Neuron (in vitro differentiated cells): ENCODE measurements at regions not wholly inside any gene's neighbourhood (a gene's known extent, or its start where the extent isn't known, plus 50 kb on each side); places are given as distances from the start of the nearest gene placed in this dataset.
"Not testable (repeated sequence)": the region's sequence is repeated elsewhere in the genome, so short reads cannot be mapped to it uniquely, and the experiment has no call there.

Experiments
- H2AFZ ChIP-seq: one replicate; pipeline ENCODE4 v1.6.1; 2013; ENCODE audit warnings: low read depth, mild to moderate bottlenecking, inconsistent platforms, low read length, moderate library complexity
- H3K27me3 ChIP-seq: one replicate; pipeline ENCODE4 v1.6.1; 2013; ENCODE audit warnings: low read length; ENCODE audit not compliant: insufficient read depth
- H3K36me3 ChIP-seq: one replicate; pipeline ENCODE4 v1.6.1; 2013; ENCODE audit warnings: low read length; ENCODE audit not compliant: insufficient read depth
- H3K4me1 ChIP-seq: one replicate; pipeline ENCODE4 v1.6.1; 2013; ENCODE audit warnings: low read length; ENCODE audit not compliant: insufficient read depth
- H3K4me3 ChIP-seq: 2 replicates; pipeline ENCODE4 v1.5.1; 2013; ENCODE audit warnings: mild to moderate bottlenecking, low read length, moderate library complexity
- H3K9me3 ChIP-seq: one replicate; pipeline ENCODE4 v1.6.1; 2013; ENCODE audit warnings: low read length

DNA sequence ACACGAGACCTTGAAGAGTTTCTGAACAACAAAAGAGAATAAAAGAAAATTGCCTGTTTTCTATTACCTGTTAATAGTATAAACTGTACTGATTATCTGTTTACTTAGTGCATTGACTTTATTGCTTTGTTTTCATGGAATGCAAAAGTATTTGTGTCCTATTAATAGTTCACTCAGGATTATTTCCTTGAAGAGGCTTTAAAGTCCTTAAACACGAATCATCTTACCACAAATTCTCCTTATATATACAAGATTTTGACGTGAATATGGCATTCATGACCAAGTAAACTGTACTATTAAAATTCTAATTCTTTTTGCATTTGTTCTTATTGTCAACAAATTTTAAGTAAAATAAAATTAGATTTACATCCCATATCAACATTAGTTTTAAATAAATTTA is 513.0 kb downstream of the NTRK3 start:
- no peaks in the 10 kb centered on the region for H3K9me3 ChIP-seq
- no peak overlapping the region for H3K4me3 ChIP-seq
- H3K36me3 ChIP-seq = no peaks in the 10 kb centered on the region
- no peaks in the 10 kb centered on the region for H3K4me1 ChIP-seq
- no peaks in the 10 kb centered on the region for H3K27me3 ChIP-seq
- no peak overlapping the region for H2AFZ ChIP-seq

DNA sequence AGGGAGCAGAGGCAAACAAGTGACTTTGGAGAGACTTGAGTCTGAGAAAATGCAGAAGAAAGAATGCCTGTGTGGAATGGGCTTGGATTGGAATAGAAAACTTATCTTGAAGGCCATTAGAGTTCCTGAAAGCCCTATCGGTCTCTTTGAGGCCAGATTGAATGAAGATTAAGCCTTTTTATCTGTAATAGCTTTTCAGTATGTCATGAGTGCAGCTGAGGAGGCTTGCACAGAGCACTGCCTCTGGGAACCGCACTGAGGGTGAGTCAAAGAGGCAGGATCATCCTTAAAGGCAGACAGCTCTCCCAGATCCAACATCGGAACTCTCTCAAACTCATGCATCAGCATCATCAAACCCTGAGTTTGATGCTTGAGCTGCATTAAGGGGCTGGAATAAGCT is 515.2 kb downstream of the NTRK3 start:
- no peaks in the 10 kb centered on the region for H3K9me3 ChIP-seq
- no peaks in the 10 kb centered on the region for H3K36me3 ChIP-seq
- H3K4me1 ChIP-seq = peaks cover 5% of the 10 kb centered on the region
- H3K27me3 ChIP-seq = no peaks in the 10 kb centered on the region
- no peak overlapping the region for H2AFZ ChIP-seq
- no peak overlapping the region for H3K4me3 ChIP-seq

DNA sequence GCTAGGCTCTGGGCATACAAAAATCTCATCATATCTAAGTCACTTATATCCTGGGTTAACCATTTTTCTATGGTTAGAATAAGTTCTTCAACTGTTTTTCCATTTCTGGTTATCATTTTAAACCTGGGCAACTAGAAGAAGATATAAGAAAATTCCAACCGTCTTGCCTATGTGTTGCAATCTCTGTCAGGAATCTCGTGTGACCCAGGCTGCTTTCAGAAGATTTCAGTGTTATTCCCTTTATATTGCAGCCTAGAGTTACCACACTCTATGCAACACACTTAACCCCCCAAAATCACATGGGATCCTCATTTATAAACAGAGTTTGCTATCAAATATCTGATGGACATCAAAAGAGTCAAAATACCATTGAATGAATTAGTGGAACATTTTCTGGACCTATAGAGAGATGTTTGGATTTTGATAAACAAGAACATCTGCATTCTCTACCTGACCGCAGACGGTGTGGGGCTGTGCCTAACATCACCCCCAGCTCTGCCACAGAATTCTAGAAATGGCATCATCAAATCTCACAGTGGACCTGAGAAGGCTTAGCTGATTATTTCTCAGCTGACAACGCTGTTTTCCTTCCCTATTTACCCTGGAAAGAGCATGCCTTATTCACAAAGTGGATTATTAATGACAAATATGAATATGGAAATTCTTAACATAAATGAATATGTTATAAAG is 515.7 kb downstream of the NTRK3 start:
- Histone ChIP-seq H2AFZ (no peak overlapping the region), H3K4me1 (peaks cover 8% of the 10 kb centered on the region), H3K27me3 (no peaks in the 10 kb centered on the region), H3K9me3 (no peaks in the 10 kb centered on the region), H3K36me3 (no peaks in the 10 kb centered on the region), H3K4me3 (no peak overlapping the region)

DNA sequence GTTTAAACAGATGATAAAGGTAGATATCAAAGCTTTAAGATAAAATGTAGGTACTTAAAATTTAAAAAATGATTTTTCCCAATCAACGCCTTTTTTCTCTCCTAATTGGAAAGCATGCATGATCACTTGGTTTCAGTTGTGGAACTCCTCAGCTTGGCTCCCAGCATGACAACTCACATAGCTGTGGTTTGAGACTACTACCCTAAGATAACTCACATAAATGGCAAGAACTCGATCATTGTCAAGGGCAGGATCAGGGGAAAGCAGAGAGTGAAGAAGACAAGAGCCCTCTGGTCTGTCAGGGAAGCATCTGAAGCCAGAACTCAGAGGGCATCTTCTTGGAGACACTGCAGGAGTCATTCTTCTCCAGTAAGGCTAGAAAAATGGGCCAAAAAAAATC is 516.7 kb downstream of the NTRK3 start:
- Histone ChIP-seq H3K9me3 (no peaks in the 10 kb centered on the region), H3K27me3 (no peaks in the 10 kb centered on the region), H3K4me3 (no peak overlapping the region)

DNA sequence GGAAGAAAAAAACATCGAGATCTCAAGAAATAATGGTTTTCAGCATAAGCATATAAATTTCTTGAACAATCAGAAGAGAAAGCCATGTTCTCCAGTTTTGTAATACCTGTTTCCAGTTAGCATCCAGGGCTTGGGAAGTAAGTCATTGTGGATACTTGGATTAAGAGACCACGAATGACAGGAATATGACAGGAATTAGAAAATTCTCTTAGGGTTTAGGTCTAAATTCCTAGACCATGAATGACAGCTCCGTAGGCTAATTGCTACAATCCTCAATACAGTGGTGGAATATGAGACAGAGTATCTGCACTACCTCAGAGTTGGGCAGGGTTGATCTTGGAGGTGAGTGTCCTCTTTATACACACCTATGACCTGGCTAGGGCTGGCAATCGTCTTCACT is 517.5 kb downstream of the NTRK3 start:
- peaks cover 8% of the 10 kb centered on the region for H3K4me1 ChIP-seq
- no peaks in the 10 kb centered on the region for H3K27me3 ChIP-seq
- no peaks in the 10 kb centered on the region for H3K9me3 ChIP-seq
- no peaks in the 10 kb centered on the region for H3K36me3 ChIP-seq
- H3K4me3 ChIP-seq = no peak overlapping the region
- H2AFZ ChIP-seq = no peak overlapping the region

More for the DNA sequence above, 516.7 kb downstream of the NTRK3 start:
- Histone ChIP-seq H3K36me3 (no peaks in the 10 kb centered on the region), H2AFZ (no peak overlapping the region), H3K4me1 (peaks cover 8% of the 10 kb centered on the region)

DNA sequence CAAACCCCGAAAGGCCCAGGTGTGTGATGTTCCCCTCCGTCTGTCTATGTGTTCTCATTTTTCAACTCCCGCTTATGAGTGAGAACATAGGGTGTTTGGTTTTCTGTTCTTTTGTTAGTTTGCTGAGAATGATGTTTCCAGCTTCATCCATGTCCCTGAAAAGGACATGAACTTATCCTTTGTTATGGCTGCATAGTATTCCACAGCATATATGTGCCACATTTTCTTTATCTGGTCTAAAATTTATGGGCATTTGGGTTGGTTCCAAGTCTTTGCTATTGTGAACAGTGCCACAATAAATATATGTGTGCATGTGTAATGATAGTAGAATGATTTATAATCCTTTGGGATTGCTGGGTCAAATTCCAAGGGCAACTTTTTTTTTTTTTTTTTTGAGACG is 519.1 kb downstream of the NTRK3 start:
- H3K27me3 ChIP-seq, H3K36me3 ChIP-seq, H3K4me3 ChIP-seq, H2AFZ ChIP-seq, H3K9me3 ChIP-seq: not testable (repeated sequence)
- peaks cover 20% of the 10 kb centered on the region for H3K4me1 ChIP-seq

DNA sequence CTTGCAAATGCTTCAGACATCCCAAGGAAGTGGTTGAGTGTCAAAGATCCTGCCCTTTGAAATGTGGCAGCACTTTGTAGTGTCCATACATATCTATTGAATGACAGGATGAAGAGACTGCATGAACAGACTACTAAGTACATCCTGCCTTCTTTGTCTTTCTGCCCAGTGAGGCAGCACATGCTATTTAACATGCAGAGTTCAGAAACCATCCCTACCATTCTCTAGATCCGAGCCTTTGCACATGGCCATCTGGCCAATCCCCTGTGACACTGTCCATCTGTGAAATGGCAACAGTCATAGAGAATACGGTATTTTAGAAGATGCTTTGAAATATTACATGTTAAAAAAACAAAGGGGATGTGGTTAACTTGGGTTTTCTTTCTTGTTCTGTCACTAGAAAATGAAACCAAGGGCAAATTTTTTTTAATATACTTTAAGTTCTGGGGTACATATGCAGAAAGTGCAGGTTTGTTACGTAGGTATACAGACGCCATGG is 519.6 kb downstream of the NTRK3 start:
- H3K9me3 ChIP-seq = no peaks in the 10 kb centered on the region
- H3K4me3 ChIP-seq = no peak overlapping the region
- H2AFZ ChIP-seq = no peak overlapping the region
- H3K27me3 ChIP-seq = no peaks in the 10 kb centered on the region
- no peaks in the 10 kb centered on the region for H3K36me3 ChIP-seq
- H3K4me1 ChIP-seq = peaks cover 20% of the 10 kb centered on the region

DNA sequence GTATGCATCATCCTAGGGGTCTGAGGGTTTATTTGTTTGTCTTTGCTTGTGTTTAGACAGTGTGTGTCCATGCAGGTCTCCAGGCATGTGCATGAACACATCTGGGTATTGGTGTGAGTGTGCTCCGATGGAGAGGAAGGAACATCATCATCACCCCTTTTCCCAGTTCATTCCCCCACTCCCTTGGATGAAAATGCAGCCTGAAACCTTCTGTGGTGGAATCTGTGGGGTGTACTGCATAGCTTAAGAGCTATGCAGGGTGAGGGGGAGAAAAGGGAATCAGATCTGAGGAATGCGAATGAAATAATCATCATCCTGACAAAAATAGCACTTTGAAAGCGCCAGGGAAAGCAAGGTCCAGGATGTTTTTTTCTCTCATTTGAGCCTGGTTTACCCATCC is 520.1 kb downstream of the NTRK3 start:
- no peak overlapping the region for H2AFZ ChIP-seq
- no peaks in the 10 kb centered on the region for H3K27me3 ChIP-seq
- no peaks in the 10 kb centered on the region for H3K36me3 ChIP-seq

DNA sequence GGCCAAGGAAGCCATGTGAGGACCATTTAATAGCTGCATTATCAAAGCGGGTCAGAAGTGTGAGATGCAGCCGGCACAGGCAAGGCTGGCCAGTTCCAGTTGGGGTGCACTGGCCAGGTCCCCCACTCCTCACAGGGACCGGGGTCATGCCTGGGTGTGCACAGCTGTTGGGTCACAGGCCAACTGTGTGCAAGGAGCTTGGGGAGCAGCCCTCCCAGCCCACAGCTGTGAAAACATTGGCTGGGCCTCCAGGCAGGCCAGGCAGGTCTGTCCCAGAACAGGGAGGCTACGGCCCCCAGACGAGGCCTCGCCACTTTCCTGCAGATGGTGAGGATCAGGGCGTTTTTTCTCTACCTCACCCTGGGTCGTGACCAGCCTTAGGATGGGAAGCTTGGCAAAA is 521.0 kb downstream of the NTRK3 start:
- Histone ChIP-seq H3K4me1 (peaks cover 20% of the 10 kb centered on the region), H3K9me3 (no peaks in the 10 kb centered on the region), H3K4me3 (no peak overlapping the region), H2AFZ (no peak overlapping the region), H3K27me3 (no peaks in the 10 kb centered on the region), H3K36me3 (no peaks in the 10 kb centered on the region)

More for the DNA sequence above, 520.1 kb downstream of the NTRK3 start:
- no peak overlapping the region for H3K4me3 ChIP-seq
- H3K9me3 ChIP-seq = no peaks in the 10 kb centered on the region
- peaks cover 20% of the 10 kb centered on the region for H3K4me1 ChIP-seq

DNA sequence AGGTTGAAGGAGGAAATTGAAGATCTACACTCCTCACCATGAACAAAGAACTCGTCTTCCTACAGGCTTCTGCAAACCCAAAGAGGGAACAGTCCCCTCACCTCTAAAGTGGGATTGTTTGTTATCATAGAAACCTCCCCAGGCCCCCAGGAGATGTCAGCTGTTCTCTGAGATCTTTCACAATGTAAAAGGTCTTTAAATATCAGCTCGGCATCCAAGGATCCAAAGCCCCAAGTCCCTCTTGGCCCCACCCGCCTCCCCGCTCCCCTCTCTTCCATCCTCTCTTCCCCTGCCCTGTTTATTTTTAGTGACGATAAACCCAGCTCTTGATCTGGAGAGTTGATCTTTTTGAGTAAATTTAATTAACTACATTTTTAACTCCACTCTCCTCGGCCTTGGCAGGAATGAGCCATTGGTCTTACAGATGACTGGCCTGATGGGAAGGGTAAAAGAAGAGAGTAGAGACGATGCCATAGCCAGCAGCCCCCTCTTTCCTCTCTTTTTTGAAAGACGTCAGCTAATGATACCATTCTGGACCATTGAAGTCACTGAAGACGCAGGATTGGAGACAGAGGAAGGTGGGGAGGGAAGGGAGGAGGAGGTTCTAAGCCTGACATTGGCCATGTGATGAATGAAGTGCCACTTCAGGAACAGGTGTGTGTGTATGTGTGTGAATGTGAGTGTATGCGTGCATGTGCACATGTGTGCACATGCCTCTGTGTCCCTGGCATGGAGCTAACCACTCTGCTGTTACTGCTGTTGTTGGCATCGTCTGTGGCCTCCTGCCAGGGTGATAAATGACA is 521.8 kb downstream of the NTRK3 start:
- H3K9me3 ChIP-seq = no peaks in the 10 kb centered on the region
- H3K27me3 ChIP-seq = no peaks in the 10 kb centered on the region
- no peak overlapping the region for H3K4me3 ChIP-seq
- no peaks in the 10 kb centered on the region for H3K36me3 ChIP-seq
- H3K4me1 ChIP-seq = peaks cover 20% of the 10 kb centered on the region
- no peak overlapping the region for H2AFZ ChIP-seq

DNA sequence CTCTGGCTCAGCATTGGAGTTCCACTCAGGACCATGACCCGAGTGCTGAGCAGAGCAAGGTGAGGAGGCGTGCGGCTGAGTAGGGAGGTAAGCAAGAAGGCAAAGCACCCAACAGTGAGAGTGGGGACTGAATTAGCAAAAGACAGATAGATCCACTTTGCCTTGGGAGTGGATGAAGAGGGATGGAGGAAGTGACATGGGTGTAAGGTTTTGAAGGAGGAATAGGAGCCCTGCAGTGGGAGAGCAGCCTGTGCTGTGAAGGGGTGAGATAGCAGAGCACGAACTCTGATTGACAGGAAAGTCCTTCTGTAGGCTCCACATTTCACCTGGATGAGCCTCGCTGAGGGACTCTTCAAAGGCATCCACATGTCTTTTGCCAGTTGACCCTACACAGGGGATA is 522.6 kb downstream of the NTRK3 start:
- Histone ChIP-seq H3K4me3 (no peak overlapping the region), H2AFZ (no peak overlapping the region), H3K27me3 (no peaks in the 10 kb centered on the region), H3K4me1 (peaks cover 20% of the 10 kb centered on the region), H3K9me3 (no peaks in the 10 kb centered on the region), H3K36me3 (no peaks in the 10 kb centered on the region)

DNA sequence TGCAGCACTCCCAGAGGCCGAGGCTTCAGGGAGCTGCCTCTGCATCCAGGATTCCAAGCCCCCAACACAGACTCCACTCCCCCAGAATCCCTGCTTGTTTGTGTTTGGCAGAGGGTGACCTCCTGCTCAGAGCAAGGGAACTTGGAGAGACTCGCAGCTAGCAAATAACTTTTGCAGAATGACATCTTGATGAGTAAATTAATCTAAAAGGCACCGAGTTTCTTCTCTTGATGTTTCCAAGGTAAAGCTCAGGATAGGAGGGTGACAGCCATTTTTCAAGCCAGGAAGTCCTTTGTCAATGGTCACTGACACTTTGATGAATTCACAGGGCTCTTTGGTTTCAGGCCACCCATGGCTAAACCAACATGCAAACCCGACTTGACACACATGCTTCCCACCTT is 523.0 kb downstream of the NTRK3 start:
- Histone ChIP-seq H2AFZ (no peak overlapping the region), H3K27me3 (no peaks in the 10 kb centered on the region), H3K9me3 (no peaks in the 10 kb centered on the region), H3K36me3 (no peaks in the 10 kb centered on the region), H3K4me3 (no peak overlapping the region), H3K4me1 (peaks cover 20% of the 10 kb centered on the region)

DNA sequence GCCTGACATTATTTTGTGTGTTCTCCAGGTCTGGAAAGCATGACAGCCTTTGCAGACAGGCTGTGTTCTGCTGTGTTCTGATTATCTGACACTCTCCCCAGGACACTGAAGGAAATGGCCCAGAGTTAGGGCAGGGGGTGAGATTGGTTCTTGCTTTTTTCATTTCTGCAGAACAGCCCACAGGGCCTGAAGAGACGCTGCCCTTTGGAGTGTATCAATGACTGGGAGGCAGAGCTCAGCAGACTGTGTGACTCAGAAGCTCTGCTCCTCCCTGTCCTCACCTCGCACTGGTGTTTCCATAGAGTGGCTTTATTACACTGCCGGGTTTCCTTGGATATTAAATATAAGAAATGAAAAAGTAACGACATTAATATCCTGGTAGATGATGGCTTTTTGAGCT is 523.6 kb downstream of the NTRK3 start:
- no peaks in the 10 kb centered on the region for H3K36me3 ChIP-seq
- no peak overlapping the region for H2AFZ ChIP-seq
- H3K27me3 ChIP-seq = no peaks in the 10 kb centered on the region
- H3K9me3 ChIP-seq = no peaks in the 10 kb centered on the region
- H3K4me1 ChIP-seq = peaks cover 20% of the 10 kb centered on the region
- H3K4me3 ChIP-seq = no peak overlapping the region
